ENCODE measurements at regions not wholly inside any gene's neighbourhood (a gene's known extent, or its start where the extent isn't known, plus 50 kb on each side); places are given as distances from the start of the nearest gene placed in this dataset.

DNA sequence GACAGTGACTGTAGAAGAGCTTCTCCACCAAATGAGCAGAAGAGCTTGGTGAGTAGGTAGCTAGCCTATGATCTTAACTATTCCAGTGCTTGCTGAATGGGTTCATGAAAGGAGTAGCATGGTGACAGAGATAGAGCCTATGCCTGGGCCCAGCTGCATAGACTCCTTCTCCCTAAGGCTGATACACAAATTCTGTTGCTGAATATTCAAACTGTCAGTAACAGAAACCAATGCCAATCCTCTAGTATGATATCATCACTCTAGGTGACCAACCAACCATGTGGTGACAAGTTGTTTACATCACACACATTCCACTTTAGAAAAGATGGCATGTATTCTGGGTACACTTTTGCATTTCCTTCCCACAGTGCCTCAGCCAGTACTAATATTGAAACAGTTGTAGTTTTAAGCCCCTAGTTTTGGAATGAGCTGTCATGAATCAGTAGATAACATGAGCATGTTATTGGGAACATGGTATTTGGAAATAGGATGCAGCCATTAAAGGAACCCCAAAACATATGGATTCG, 103.4 kb upstream of the GRXCR1 start:
- Histone ChIP-seq H3K27ac (no peak overlapping the region), H3K4me3 (no peak overlapping the region), H3K36me3 (replicated peaks in 1 of 2; ENCODE audit: insufficient read depth in 1 of 2, low read depth in 2 of 2) (no peaks in the 10 kb centered on the region), H3K4me1 (no peaks in the 10 kb centered on the region), H3K9me3 (peaks cover 0 to 5% (median 0%) of the 10 kb centered on the region in 3 donors), H3K27me3 (no peaks in the 10 kb centered on the region)
- ATAC-seq = no peak
- intact Hi-C loops (cut with DNase I) = no loop called here
- 62 to 75% methylated on average over 1 of the region's 1 CpG for WGBS, 2 donors
- TF ChIP-seq, protein P1, sequence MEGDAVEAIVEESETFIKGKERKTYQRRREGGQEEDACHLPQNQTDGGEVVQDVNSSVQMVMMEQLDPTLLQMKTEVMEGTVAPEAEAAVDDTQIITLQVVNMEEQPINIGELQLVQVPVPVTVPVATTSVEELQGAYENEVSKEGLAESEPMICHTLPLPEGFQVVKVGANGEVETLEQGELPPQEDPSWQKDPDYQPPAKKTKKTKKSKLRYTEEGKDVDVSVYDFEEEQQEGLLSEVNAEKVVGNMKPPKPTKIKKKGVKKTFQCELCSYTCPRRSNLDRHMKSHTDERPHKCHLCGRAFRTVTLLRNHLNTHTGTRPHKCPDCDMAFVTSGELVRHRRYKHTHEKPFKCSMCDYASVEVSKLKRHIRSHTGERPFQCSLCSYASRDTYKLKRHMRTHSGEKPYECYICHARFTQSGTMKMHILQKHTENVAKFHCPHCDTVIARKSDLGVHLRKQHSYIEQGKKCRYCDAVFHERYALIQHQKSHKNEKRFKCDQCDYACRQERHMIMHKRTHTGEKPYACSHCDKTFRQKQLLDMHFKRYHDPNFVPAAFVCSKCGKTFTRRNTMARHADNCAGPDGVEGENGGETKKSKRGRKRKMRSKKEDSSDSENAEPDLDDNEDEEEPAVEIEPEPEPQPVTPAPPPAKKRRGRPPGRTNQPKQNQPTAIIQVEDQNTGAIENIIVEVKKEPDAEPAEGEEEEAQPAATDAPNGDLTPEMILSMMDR (IDR thresholded peaks at IDR 0.05) = no peak
- no peak for TF ChIP-seq POLR2A (IDR thresholded peaks at IDR 0.05)
- DNase-seq = no peak

DNA sequence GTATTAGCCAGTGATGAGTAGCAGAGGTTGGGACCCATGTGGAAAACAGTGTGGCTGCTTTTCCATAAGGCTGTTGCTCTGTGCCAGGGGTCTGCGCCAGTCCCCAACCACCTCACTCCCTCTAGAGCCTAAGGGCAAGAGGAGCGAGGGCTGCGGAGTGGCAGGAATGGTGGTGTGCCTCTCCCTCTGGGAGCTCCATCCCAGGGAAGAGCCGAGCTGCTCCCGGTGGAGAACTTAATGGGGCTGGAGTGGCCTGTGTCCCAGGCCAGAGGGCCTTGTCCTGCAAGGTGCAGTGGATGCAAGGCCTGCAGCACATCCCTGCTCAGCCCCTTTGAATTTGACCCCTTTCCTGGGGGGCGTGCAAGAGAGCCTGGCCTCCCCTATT, 105.4 kb upstream of the GRXCR1 start:
- Histone ChIP-seq H3K27ac (no peak overlapping the region), H3K4me1 (no peaks in the 10 kb centered on the region), H3K9me3 (peaks cover 0 to 5% (median 0%) of the 10 kb centered on the region in 3 donors), H3K27me3 (no peaks in the 10 kb centered on the region), H3K36me3 (replicated peaks in 1 of 2; ENCODE audit: insufficient read depth in 1 of 2, low read depth in 2 of 2) (no peaks in the 10 kb centered on the region), H3K4me3 (no peak overlapping the region)
- ATAC-seq (no peak), DNase-seq (no peak)
- intact Hi-C loops (cut with DNase I) = no loop called here
- TF ChIP-seq POLR2A (IDR thresholded peaks at IDR 0.05) = no peak
- TF ChIP-seq, protein P1 (IDR thresholded peaks at IDR 0.05) = no peak
- WGBS, 2 donors = 82 to 93% methylated on average over 3 to 6 of the region's 6 CpGs

DNA sequence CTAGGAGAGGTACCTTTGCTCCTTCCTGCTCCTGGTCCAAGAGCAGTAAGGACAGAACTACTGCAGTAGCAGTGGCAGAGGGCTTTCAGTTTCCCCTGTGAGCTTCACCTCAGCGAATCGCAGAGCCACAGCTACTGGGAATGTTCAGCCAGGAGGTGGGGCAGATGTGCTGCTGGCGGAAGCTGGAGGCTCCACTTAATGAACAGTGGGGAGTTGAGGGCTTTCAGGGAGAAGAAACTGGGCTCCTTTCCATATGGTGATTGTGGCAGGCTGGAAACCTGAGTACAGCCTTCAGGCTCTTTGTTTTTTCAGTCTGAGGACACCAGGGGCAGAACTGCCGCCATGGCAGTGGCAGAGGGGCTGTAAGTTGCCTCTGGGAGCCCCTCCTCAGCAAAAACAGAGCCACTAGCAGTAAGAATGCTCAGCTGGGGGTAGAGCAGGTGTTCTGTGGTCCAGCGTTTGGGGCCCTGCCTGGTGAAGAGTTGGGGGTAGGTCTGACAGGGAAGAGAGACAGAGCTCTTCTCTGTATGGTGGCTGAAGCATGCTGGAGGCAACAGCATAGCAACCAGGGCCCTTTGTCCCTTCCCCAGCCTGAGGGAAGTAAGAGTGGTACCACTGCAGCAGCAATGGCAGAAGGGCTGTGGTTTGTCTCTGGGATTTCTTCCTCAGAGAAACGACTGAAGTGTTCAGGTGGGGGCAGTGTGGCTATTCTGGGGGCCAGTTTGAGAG, 106.0 kb upstream of the GRXCR1 start:
- Histone ChIP-seq H3K4me3 (no peak overlapping the region), H3K27ac (no peak overlapping the region), H3K36me3 (replicated peaks in 1 of 2; ENCODE audit: insufficient read depth in 1 of 2, low read depth in 2 of 2) (no peaks in the 10 kb centered on the region), H3K4me1 (no peaks in the 10 kb centered on the region), H3K27me3 (no peaks in the 10 kb centered on the region), H3K9me3 (peaks cover 0 to 5% (median 0%) of the 10 kb centered on the region in 3 donors)
- WGBS, 2 donors = 49 to 64% methylated on average over 3 to 6 of the region's 6 CpGs
- ATAC-seq = no peak
- TF ChIP-seq, protein P1 (IDR thresholded peaks at IDR 0.05) = no peak
- no peak for TF ChIP-seq POLR2A (IDR thresholded peaks at IDR 0.05)
- intact Hi-C loops (cut with DNase I) = no loop called here
- no peak for DNase-seq

DNA sequence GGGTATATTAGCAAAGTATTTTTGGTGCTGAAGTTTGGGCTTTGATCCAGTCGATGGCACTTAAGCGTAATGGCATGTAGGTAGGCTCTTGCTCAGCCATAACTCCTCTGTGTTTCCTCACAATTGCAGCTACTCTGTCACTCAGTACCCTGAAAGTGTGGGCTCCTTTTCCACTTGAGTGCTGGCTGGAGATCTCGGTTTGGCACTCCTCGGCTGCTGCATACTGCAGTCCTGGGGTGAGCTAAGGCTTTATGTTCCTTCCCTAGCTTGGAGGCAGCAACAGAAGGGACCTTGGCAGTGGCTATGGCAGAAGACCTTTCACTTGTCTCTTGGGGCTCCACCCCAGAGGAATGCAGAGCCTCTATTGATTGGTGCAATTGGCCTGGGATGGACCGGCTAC, 106.7 kb upstream of the GRXCR1 start:
- no peak for DNase-seq
- H3K27ac ChIP-seq = no peak overlapping the region
- H3K9me3 ChIP-seq = peaks cover 0 to 5% (median 0%) of the 10 kb centered on the region in 3 donors
- ATAC-seq = no peak
- H3K27me3 ChIP-seq = no peaks in the 10 kb centered on the region
- H3K4me3 ChIP-seq = no peak overlapping the region
- intact Hi-C loops (cut with DNase I) = no loop called here
- no peaks in the 10 kb centered on the region for H3K4me1 ChIP-seq
- TF ChIP-seq, protein P1 (IDR thresholded peaks at IDR 0.05) = no peak
- TF ChIP-seq POLR2A (IDR thresholded peaks at IDR 0.05) = no peak
- H3K36me3 ChIP-seq (replicated peaks in 1 of 2; ENCODE audit: insufficient read depth in 1 of 2, low read depth in 2 of 2) = no peaks in the 10 kb centered on the region
- 86 to 90% methylated on average over 5 of the region's 5 CpGs for WGBS, 2 donors

DNA sequence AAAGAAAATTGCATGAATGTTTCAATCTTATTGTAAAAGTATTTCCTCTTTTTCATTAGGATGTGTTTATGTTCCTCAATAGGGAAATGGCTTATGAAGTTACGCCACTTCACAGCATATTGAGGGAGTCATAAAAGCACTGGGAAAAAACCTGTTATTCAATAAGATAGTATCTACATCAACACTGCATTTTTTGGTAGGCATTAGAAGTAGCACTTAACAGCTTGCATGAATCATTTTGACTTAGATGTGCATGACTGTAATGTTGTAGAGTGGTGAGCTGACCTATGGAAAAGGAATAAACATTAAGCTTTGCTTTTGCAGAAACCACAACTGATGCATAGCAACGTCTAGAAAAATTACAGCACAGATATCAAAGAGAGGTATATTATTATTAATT, 111.2 kb upstream of the GRXCR1 start:
- Histone ChIP-seq H3K27me3 (no peaks in the 10 kb centered on the region), H3K27ac (no peak overlapping the region), H3K36me3 (replicated peaks in 1 of 2; ENCODE audit: insufficient read depth in 1 of 2, low read depth in 2 of 2) (no peaks in the 10 kb centered on the region), H3K4me3 (no peak overlapping the region), H3K9me3 (peaks cover 0 to 5% (median 0%) of the 10 kb centered on the region in 3 donors), H3K4me1 (no peaks in the 10 kb centered on the region)
- TF ChIP-seq, protein P1 (IDR thresholded peaks at IDR 0.05) = no peak
- no peak for TF ChIP-seq POLR2A (IDR thresholded peaks at IDR 0.05)
- DNase-seq = no peak
- intact Hi-C loops (cut with DNase I) = no loop called here
- no peak for ATAC-seq
- 50% methylated on average over 2 of the region's 2 CpGs for WGBS, 2 donors

Data from body of pancreas (tissue), 4 donors.